OCI-LY7 (cell line): ENCODE measurements at regions not wholly inside any gene's neighbourhood (a gene's known extent, or its start where the extent isn't known, plus 50 kb on each side); places are given as distances from the start of the nearest gene placed in this dataset.

Source experiments
- CTCF ChIP-seq: fragments of 200-600 bp; sonication (generic); conservative IDR thresholded peaks from 2 replicates; pipeline ENCODE4 v1.5.1; 2014; ENCODE audit warnings: mild to moderate bottlenecking, antibody characterized with exemption, low read length, moderate library complexity, mixed read lengths
- EZH2phosphoT487 ChIP-seq: fragments of 200-600 bp; sonication (generic); IDR thresholded peaks from 2 replicates; pipeline ENCODE4 v1.6.1; 2018; ENCODE audit warnings: low read depth, borderline replicate concordance, mild to moderate bottlenecking, mixed run types, antibody characterized with exemption, low read length, moderate library complexity, mixed read lengths

GRCh38 chrX:124203311-124203710 is 129.1 kb upstream of the TEX13D start:
- no peak for TF ChIP-seq CTCF
- TF ChIP-seq EZH2phosphoT487 = no peak
